HEK293T (cell line): ENCODE measurements at regions not wholly inside any gene's neighbourhood (a gene's known extent, or its start where the extent isn't known, plus 50 kb on each side); places are given as distances from the start of the nearest gene placed in this dataset.

Experiments
- CTCF ChIA-PET: fragments of 350-600 bp; formaldehyde crosslinking; extraction: SDS; loops from one replicate; lab custom pipeline; 2021; ENCODE audit warnings: antibody characterized with exemption, inconsistent platforms; lab: Yijun Ruan, JAX
- POLR2A ChIA-PET: fragments of 350-600 bp; formaldehyde crosslinking; extraction: SDS; loops from one replicate; lab custom pipeline; 2020; ENCODE audit warnings: antibody characterized with exemption, inconsistent platforms; lab: Yijun Ruan, JAX
- DNase-seq: peaks from one replicate; pipeline ENCODE4 v3.0.0; 2012; ENCODE audit warnings: mixed read lengths; ENCODE audit errors: extremely low spot score
- ARNT ChIP-seq: fragments of 450-650 bp; IDR thresholded peaks from 2 replicates; pipeline ENCODE4 v1.6.1; 2017; ENCODE audit warnings: mild to moderate bottlenecking
- BHLHE40 ChIP-seq: fragments of 450-650 bp; IDR thresholded peaks from 2 replicates; pipeline ENCODE4 v1.6.1; 2016; ENCODE audit warnings: mild to moderate bottlenecking, moderate library complexity, borderline replicate concordance
- CTBP1 ChIP-seq: fragments of 450-650 bp; IDR thresholded peaks from 2 replicates; pipeline ENCODE4 v1.6.1; 2016; ENCODE audit warnings: borderline replicate concordance
- ELF4 ChIP-seq: fragments of 450-650 bp; IDR thresholded peaks from 2 replicates; pipeline ENCODE4 v1.6.1; 2017; ENCODE audit warnings: antibody characterized with exemption
- FOXA1 ChIP-seq: fragments of 450-650 bp; IDR thresholded peaks from 2 replicates; pipeline ENCODE4 v1.6.1; 2016; ENCODE audit warnings: mild to moderate bottlenecking
- FOXK2 ChIP-seq: fragments of 450-650 bp; IDR thresholded peaks from 2 replicates; pipeline ENCODE4 v1.6.1; 2016; ENCODE audit warnings: mild to moderate bottlenecking
- FOXM1 ChIP-seq: fragments of 450-650 bp; IDR thresholded peaks from 2 replicates; pipeline ENCODE4 v1.6.1; 2017; ENCODE audit warnings: mild to moderate bottlenecking, borderline replicate concordance
- HDGF ChIP-seq: fragments of 450-650 bp; IDR thresholded peaks from 2 replicates; pipeline ENCODE4 v1.6.1; 2017; ENCODE audit warnings: antibody characterized with exemption, borderline replicate concordance
- L3MBTL2 ChIP-seq: fragments of 450-650 bp; conservative IDR thresholded peaks from 2 replicates; pipeline ENCODE4 v1.6.1; 2016; ENCODE audit warnings: mild to moderate bottlenecking
- LEF1 ChIP-seq: fragments of 450-650 bp; IDR thresholded peaks from 2 replicates; pipeline ENCODE4 v1.6.1; 2017; ENCODE audit warnings: mild to moderate bottlenecking, borderline replicate concordance
- NFRKB ChIP-seq: fragments of 450-650 bp; IDR thresholded peaks from 2 replicates; pipeline ENCODE4 v1.6.1; 2016; ENCODE audit warnings: mild to moderate bottlenecking, moderate library complexity
- SP1 ChIP-seq: fragments of 450-650 bp; IDR thresholded peaks from 2 replicates; pipeline ENCODE4 v1.6.1; 2017
- SUZ12 ChIP-seq: fragments of 450-650 bp; IDR thresholded peaks from 2 replicates; pipeline ENCODE4 v1.6.1; 2016; ENCODE audit warnings: mild to moderate bottlenecking
- TARDBP ChIP-seq: fragments of 450-650 bp; IDR thresholded peaks from 2 replicates; pipeline ENCODE4 v1.6.1; 2016
- ZNF384 ChIP-seq: fragments of 450-650 bp; IDR thresholded peaks from 2 replicates; pipeline ENCODE4 v1.6.1; 2016
- TF ChIP-seq, protein P1 (sequence below): fragments of 450-650 bp; IDR thresholded peaks from 2 replicates; pipeline ENCODE4 v1.6.1; 2016

DNA sequence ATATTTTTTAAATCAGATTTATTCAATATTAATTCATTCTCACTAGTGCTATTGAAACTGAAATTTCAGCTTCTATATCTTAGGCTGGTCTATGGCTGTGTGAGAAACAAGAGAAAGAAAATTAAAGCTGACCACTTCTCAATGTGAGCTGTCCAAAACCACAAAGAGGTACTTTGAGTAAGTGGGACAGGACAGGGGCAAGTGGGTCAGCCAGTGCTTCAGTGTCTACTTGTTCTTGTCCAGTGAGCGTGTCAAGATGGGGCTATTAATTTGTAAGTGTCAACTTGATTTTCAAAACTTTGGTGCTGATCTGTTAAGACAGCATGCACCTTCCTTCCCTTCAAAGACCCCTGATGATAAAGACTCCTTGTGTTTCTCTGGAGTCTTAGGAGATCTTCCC is 533.9 kb downstream of the PLPP3 start:
- CTCF ChIA-PET = no interaction called here
- no peak for TF ChIP-seq ELF4
- no peak for TF ChIP-seq FOXA1
- no peak for TF ChIP-seq FOXM1
- TF ChIP-seq L3MBTL2 = no peak
- TF ChIP-seq ZNF384 = no peak
- TF ChIP-seq, protein P1, sequence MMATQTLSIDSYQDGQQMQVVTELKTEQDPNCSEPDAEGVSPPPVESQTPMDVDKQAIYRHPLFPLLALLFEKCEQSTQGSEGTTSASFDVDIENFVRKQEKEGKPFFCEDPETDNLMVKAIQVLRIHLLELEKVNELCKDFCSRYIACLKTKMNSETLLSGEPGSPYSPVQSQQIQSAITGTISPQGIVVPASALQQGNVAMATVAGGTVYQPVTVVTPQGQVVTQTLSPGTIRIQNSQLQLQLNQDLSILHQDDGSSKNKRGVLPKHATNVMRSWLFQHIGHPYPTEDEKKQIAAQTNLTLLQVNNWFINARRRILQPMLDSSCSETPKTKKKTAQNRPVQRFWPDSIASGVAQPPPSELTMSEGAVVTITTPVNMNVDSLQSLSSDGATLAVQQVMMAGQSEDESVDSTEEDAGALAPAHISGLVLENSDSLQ = no peak

DNA sequence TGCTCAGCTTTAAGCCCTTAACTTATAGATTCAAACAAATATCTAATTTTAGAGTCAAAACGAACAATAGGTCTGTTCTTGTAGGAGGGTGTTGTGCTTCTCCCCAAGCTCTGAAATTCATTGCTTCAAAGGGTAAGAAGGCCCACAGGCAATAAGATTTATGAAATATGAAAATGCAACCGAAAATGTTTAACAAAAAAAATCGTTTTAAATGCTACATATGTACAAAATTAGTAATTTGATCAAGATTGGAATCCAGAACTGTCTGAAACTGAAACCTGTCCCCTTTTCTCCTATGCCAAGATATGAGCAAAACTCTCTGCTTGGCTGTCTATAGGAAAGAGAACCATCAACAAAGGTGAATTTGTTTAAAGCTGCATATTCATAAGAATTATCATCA is 534.3 kb downstream of the PLPP3 start:
- CTCF ChIA-PET = no interaction called here
- no peak for TF ChIP-seq L3MBTL2
- DNase-seq = no peak
- POLR2A ChIA-PET = no interaction called here

More for the DNA sequence above, 533.9 kb downstream of the PLPP3 start:
- POLR2A ChIA-PET = no interaction called here
- no peak for DNase-seq

DNA sequence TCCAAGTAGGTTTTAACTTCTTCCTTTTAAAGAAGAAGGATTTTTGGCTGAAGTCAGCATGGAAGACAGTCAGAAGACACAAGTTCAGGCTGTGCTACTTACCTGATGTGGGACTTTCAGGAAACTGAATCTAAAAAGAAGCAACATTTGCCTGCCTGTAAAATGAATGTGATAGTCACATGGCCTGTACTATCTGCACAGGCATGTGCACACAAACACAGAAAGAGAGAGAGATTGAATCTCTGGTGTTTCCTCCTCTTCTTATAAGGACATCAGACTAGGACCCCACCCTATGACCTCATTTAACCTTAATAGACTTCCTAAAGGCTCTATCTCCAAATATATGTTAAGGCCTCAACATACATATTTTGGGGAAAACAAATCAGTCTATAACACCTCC is 542.9 kb downstream of the PLPP3 start:
- TF ChIP-seq SP1 (no peak), FOXK2 (no peak), FOXM1 (no peak), NFRKB (no peak), ARNT (no peak), ZNF384 (no peak), HDGF (no peak), SUZ12 (no peak), CTBP1 (no peak), LEF1 (no peak), TARDBP (no peak), ELF4 (no peak), L3MBTL2 (no peak), BHLHE40 (no peak), FOXA1 (no peak)
- TF ChIP-seq, protein P1 = no peak
- no peak for DNase-seq
- ChIA-PET POLR2A (no interaction called here), CTCF (no interaction called here)

DNA sequence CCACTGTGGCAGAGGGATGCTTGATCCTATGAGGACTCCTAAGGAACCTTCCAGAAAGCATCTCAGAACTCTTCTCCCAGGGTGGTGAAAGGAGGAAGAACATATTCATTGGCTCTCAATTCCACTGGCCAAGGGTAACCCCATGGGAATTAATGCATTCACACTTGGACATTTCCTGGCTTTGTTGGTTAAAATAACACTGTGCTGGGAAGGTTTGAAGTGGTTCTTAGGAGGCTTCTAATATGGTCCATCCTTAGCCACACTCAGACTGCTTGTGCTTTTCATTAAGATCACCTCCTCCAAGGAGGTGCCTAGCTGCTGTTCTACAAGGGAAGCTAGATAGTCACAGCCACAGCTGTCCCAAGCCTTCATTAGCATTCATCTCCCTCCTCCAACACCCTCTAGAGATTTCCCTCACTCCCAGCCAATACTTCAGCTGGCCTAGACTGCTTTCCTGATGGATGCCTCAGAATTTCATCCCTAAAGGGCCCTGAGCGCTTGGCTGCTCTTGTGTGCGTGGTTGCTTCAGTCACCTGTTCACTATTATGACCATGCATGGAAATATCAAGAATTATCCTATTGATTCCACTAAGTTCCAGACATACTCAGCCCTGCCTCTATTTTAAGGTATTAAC is 544.4 kb downstream of the PLPP3 start:
- DNase-seq = no peak
- CTCF ChIA-PET = no interaction called here
- TF ChIP-seq NFRKB = no peak
- TF ChIP-seq FOXM1 = no peak
- POLR2A ChIA-PET = no interaction called here

DNA sequence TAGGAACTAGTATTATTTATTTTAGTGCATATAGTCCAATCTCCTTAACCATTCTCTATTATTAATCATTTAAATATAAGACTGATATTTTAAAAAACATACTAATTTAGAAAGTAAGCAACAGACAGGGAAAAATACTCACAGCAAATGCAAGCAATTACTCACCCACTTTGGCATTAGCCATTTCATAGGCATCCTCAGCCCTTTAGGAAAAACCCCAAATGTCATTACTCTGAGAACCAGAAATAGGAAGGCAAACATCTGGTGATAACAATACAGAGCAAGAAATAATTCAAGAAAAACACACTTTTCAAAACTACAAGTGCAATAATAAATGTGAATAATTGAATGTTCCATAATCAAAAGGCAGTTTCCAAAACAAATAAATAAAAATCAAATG is 545.1 kb downstream of the PLPP3 start:
- DNase-seq = no peak
- TF ChIP-seq LEF1 (no peak), ZNF384 (no peak)
- POLR2A ChIA-PET = no interaction called here
- CTCF ChIA-PET = no interaction called here

DNA sequence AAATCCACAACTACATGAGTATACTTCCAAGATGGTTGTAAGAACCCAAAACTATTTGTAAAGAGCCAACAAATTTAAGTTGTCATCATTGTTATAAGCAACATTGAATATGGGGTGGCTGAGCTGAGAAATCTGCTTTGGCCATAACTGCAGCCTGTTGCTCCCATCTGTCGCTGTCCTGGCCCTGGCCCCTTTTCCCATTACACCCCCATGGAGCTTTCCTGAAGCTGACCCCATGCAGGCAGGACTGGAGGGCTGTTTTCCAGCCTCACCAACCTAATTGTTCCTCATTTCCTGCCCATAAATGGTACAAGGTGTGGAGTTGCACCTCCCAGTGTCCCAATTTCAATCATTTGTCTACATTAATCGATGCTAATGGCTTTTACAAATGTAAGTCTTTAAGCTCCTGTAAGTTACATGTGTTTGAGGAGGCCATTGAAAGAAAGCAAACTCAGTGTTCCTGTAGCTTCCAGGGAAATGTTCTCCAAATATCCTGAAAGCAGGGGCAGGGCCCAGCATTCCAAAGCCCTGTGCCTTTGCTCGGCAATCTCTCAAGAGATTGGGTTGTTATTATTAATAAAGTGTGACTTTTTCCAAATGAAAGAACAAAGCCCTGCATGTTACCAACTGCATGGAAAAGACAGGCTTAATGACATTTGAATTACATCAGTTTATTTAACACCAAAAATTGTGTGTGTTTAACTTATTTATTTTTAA is 545.9 kb downstream of the PLPP3 start:
- ChIA-PET CTCF (no interaction called here), POLR2A (no interaction called here)
- DNase-seq = no peak
- TF ChIP-seq ZNF384 = no peak
- no peak for TF ChIP-seq L3MBTL2
- no peak for TF ChIP-seq ARNT
- no peak for TF ChIP-seq FOXA1
- no peak for TF ChIP-seq BHLHE40
- TF ChIP-seq FOXM1 = no peak
- no peak for TF ChIP-seq ELF4
- TF ChIP-seq HDGF = no peak
- no peak for TF ChIP-seq NFRKB
- TF ChIP-seq LEF1 = no peak
- no peak for TF ChIP-seq CTBP1
- TF ChIP-seq FOXK2 = no peak
- TF ChIP-seq, protein P1 = no peak
- no peak for TF ChIP-seq SUZ12
- TF ChIP-seq TARDBP = no peak
- no peak for TF ChIP-seq SP1

DNA sequence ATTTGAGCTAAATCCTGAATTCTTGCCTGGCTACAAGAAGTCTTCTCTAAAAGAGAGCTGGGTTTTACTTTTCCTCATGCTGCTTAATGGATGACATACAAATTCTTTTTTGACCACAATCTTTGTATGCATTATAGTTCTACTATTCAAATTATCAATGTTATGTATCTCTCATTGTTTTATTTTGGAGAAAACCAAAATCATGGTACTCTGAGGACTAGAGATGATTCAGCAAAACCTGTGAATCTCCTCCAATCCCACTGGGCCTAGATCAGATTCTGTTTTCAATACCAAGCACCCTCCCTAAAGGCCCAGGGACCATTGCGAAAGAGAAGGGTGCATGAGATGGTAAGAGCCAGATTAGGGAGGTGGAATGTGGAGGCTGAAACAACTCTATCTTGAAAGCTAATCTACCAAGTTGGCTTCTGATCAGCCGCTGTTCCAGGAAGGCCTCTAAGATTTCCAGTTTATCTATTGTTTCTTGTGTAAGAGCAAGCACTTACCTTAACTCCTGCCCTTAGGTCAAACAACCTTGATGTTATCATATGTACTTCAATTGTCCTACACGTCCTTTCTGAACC is 547.2 kb downstream of the PLPP3 start:
- CTCF ChIA-PET = no interaction called here
- POLR2A ChIA-PET = no interaction called here
- DNase-seq = no peak
- TF ChIP-seq FOXM1 = no peak
- no peak for TF ChIP-seq ELF4
- TF ChIP-seq SUZ12 = no peak
- no peak for TF ChIP-seq LEF1
- TF ChIP-seq FOXK2 = no peak
- TF ChIP-seq, protein P1 = no peak
- TF ChIP-seq CTBP1 = no peak
- no peak for TF ChIP-seq ARNT
- no peak for TF ChIP-seq HDGF
- TF ChIP-seq ZNF384 = no peak
- no peak for TF ChIP-seq TARDBP
- TF ChIP-seq BHLHE40 = no peak
- no peak for TF ChIP-seq SP1
- no peak for TF ChIP-seq NFRKB
- no peak for TF ChIP-seq L3MBTL2
- no peak for TF ChIP-seq FOXA1
